DND-41 (cell line): ENCODE measurements at regions not wholly inside any gene's neighbourhood (a gene's known extent, or its start where the extent isn't known, plus 50 kb on each side); places are given as distances from the start of the nearest gene placed in this dataset.

ENCODE experiments used
- CTCF ChIP-seq: IDR thresholded peaks from 2 replicates; pipeline ENCODE4 v1.5.1; 2012; ENCODE audit warnings: borderline replicate concordance, low read length, moderate library complexity, mild to moderate bottlenecking; ENCODE audit not compliant: poor library complexity, severe bottlenecking; ENCODE audit errors: extremely low read depth
- EZH2 ChIP-seq: IDR thresholded peaks from 3 replicates; pipeline ENCODE4 v1.6.1; 2012; ENCODE audit warnings: borderline replicate concordance, low read depth, mild to moderate bottlenecking, moderate library complexity, low read length, inconsistent platforms; ENCODE audit not compliant: severe bottlenecking

GRCh38 chr10:110368002-110368401 is 63.3 kb upstream of the SMNDC1 start:
- no peak for TF ChIP-seq CTCF
- TF ChIP-seq EZH2, result no peak
